Tibial nerve (tissue), 4 donors: ENCODE measurements at regions not wholly inside any gene's neighbourhood (a gene's known extent, or its start where the extent isn't known, plus 50 kb on each side); places are given as distances from the start of the nearest gene placed in this dataset.

Source experiments
- EP300 ChIP-seq, 2 donors: sonication (generic); formaldehyde crosslinking; IDR thresholded peaks; one replicate each; pipeline ENCODE4 v1.6.1; 2017; ENCODE audit warnings: antibody characterized with exemption in 2 of 2, mild to moderate bottlenecking in 1 of 2
- POLR2A ChIP-seq, 2 donors: fragments of 450-650 bp; IDR thresholded peaks; one replicate each; pipeline ENCODE4 v1.6.1; 2017; ENCODE audit warnings: antibody characterized with exemption in 2 of 2, mild to moderate bottlenecking in 2 of 2, moderate library complexity in 2 of 2
- TF ChIP-seq, protein P1 (sequence below), 5 experiments: fragments of 200-600 bp in 3 of 5; fragments of 450-650 bp in 2 of 5; sonication (generic) in 3 of 5; IDR thresholded peaks; one replicate each; pipeline ENCODE4 v1.5.1; 2016 to 2019; ENCODE audit warnings: antibody characterized with exemption in 5 of 5, mild to moderate bottlenecking in 3 of 5, moderate library complexity in 2 of 5

DNA sequence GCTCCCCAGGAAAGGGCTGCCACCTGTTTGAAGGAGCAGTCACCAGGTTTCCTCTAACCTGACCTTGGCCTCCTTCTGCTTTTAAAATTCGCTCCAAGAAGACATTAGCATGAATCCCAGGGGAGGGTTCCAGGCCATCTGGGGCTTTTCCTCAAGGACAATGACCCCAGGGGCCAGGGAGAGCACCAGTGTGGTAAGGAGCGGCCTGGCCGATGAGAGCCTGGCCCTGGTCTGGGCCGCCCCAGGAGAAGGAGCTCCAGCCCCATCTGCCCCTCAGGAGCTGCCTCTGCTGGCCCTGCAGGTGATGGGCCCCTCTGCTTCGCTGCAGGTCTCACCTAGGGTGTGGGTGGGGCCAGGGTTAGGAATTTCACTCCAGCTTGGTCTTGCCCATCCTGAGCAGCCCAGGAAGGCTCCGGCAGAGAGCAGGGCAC is 209.2 kb upstream of the TNRC6C start:
- TF ChIP-seq, protein P1, sequence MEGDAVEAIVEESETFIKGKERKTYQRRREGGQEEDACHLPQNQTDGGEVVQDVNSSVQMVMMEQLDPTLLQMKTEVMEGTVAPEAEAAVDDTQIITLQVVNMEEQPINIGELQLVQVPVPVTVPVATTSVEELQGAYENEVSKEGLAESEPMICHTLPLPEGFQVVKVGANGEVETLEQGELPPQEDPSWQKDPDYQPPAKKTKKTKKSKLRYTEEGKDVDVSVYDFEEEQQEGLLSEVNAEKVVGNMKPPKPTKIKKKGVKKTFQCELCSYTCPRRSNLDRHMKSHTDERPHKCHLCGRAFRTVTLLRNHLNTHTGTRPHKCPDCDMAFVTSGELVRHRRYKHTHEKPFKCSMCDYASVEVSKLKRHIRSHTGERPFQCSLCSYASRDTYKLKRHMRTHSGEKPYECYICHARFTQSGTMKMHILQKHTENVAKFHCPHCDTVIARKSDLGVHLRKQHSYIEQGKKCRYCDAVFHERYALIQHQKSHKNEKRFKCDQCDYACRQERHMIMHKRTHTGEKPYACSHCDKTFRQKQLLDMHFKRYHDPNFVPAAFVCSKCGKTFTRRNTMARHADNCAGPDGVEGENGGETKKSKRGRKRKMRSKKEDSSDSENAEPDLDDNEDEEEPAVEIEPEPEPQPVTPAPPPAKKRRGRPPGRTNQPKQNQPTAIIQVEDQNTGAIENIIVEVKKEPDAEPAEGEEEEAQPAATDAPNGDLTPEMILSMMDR (IDR thresholded peaks at IDR 0.05) = no peak
- TF ChIP-seq POLR2A (IDR thresholded peaks at IDR 0.05) (no peak), EP300 (IDR thresholded peaks at IDR 0.05) (no peak)
